Retina (tissue), 1 donor: ENCODE measurements at regions not wholly inside any gene's neighbourhood (a gene's known extent, or its start where the extent isn't known, plus 50 kb on each side); places are given as distances from the start of the nearest gene placed in this dataset.

Source experiments
- DNase-seq: peaks from one replicate; pipeline ENCODE4 v3.0.0-alpha.2; 2016

- DNase-seq: no peak
Observed at GRCh38 chr14:105818712-105819005, 292.3 kb downstream of the TMEM121 start.

- DNase-seq: no peak
Observed at GRCh38 chr14:105830171-105830570, 303.8 kb downstream of the TMEM121 start.

- DNase-seq: no peak
Observed at GRCh38 chr14:105836160-105836559, 309.8 kb downstream of the TMEM121 start.

GRCh38 chr14:105836730-105837129 is 310.3 kb downstream of the TMEM121 start:
- DNase-seq: no peak

- no peak for DNase-seq
Observed at GRCh38 chr14:105837349-105838063, 311.1 kb downstream of the TMEM121 start.

DNA sequence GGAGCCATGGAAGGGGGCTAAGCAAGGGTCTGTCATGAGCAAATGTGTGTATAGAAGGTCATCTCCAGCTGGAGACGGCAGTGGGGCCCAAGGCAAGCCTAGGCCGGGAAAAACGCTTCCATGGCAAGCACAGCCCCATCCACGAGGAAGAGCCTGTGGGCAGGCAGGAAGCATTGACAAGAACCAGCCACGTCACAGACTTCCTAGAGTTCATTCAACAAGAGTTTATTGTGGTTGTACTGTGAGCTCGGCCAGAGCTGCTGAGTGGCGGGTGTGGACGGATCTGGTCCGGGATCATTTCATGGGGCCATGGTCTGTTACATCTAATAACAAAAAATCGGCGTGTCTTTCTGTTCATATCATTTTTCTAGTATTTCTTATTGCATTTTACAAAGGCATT is 311.7 kb downstream of the TMEM121 start:
- no peak for DNase-seq

DNA sequence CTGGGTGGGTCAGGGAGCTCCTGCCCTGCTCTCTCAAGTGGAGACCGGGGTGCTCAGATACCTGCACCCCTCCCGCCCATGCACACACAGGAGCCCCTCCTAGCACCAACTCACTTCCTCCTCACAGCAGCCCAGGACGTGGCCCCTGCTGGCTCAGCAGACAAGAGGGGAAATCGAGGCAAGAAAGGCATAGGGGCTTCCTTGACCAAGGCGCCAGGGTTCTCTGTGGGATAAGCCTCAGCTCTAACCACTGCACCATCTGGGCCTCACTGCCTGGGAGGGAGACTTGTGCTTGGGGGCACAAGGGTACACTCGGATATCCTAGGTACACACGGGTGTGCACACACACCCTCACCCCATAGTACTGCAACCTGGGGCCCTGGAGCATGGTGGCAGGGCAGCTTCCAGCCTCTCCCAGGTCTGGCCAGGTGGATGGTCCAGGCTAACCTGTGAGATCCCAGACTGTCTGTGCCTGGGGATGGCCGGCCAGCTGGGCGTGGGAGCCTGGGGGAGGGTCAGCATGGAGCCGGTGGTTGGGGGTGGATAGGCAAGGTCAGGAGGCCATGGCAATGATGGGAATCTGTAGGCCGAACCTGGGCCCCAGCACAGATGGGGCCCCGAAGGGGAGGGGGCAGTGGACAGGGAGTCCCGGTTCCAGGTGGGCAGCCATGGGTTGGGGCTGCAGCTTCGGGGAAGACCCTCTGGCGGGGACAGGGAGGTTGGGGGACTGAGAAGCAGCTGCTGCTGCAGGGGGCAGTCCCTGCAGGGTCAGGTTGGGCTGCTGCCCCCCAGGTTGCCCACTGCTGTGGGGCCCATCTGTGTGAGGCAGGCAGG is 312.4 kb downstream of the TMEM121 start:
- no peak for DNase-seq

DNA sequence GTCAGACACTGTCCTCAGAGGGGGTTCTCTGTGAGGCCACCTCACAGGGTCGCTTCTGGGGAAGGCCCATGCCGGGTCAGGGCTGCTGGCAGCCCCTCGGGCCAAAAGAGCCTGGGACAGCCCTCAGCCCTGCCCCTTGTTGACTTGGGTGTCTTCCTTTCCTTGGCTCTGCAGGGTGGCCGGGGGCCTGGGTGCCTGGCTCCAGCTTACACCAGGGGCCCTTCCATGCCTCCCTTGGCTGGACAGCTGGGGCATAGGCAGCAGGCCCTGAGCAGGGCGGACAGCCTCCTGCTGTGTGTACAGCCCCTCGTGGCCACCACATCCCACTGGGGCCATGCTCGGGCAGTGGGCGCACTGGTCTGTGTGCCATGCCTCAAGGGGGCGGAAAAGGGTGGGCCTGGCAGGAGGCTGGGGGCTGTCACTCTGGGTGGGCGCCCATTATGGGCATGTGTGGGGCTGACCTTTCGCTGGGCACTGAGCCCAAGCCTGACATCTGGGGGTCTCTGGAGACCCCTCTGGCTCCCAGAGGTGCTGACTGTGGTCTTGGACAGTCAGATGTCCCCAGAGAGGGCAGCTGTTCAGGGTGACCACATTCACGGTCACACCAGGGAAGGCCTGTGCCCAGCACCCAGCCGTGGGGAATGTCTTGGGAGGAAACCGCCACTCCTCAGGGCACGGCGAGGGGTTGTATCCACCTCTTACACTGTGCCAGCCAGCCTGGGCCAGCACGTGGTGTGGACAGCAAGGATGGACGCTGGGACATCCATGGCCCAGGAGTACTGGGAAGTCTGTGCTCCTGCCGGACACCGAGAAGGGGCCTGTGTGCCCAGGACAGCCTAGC is 313.3 kb downstream of the TMEM121 start:
- no peak for DNase-seq

DNA sequence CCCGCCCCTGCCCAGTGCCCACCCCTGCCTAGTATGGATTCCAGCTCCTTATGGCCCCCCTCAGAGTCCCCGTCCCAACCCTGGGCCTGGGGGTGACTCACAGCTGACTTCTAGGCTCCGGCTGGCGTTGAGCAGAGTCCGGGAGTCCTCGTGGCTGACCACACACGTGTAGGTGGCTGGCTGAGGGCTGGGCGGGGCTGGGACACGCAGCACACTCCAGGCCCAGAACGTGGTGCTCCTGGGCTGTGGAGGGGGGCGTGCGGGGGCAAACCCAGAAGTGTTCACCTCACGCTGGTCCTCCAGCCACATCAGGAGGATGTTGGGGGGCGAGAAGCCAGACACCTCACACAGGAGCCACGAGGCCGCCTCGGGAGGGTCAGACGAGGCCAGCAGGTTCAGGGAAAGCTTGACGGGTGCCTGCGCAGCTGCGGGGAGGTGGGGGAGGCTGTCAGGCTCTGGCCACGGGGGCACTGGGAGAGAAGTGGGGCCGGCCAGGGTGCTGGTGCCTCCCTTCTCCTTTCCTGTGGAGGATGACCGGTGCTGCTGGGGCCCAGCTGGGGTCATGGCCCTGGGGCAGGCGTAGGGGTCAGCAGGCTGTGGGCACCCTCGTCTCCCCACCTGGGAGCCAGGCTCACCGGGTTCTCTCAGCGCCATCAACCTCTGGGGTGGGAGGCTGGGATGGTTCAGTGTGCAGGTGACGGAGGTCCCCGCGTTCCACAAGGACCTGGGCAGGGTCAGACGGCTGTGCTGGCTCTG is 314.1 kb downstream of the TMEM121 start:
- DNase-seq: no peak

DNA sequence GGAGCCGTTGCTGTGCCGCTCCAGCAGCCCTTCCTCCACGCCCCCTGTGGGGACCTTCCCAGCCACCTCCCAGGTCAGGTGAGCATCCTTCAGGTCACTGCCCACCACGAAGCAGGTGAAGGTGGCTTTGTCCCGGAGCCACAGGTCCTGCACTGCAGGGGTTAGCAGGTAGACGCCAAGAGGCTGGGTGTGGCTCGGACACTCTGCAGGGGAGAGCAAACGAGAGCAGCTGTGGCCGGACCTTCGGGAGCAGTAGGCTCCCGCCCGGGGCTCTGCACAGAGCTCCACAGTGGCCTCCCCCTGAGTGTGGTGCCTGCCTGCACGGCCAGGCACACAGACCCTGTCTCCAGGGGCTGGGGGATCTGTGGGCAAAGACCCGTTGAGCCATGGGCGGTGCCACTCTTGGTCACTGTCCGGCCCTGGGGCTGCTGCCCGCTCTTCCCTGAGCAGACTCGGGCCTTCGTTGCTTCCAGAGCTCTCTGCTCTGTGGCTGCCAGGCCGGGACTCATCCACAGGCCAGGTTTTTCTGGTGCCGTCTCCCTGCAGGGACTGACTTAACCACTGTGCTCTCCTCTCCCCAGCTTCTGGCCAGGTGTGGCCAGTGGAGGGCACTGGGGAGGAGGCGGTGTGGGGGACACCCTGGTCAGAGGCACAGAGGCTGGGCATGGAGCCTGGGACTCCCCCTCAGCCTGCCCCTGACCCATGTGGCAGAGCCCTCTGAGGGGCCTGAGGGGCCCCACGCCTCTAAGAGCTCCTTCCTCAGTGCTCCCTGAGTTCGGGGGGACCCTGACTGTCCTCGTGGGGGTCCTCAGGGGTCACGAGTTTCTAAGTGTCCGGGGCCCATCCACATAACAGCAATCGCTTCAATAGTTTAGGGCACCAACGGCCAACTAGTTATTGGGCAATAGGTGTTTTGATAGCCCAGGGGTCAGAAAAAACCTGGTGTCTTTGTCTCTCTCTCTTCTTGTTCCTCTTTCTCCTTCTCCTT is 314.9 kb downstream of the TMEM121 start:
- no peak for DNase-seq

- no peak for DNase-seq
Observed at GRCh38 chr14:105842105-105842504, 315.7 kb downstream of the TMEM121 start.

DNA sequence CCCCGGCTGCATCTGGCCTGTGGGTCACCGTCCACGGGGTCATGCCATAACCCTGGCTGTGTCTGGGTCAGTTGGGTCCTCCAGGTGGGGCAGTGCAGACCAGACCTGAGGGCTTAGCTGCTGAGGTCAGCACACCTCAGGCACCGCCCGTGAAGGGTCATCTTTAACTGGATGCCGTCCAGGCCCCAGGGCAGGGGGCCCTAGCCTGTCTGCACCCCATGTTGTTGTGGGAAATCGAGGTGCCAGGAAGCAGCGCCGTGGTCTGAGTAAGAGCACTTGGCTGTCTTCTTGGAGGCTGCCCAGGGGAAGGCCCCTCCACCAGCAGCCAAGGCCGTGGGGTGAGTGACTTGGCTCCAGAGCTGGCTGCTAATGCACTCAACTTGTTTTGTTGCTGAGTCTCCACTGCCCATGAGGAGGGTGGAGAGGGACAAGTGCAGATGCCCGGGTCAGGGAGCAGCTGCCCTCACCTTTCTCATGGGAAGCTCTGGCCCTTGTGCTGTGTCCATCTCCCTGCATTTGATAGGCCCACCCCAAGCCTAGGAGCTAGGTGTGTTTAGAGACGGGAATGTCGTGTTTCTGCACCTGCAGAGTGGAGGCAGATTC is 317.2 kb downstream of the TMEM121 start:
- no peak for DNase-seq

DNA sequence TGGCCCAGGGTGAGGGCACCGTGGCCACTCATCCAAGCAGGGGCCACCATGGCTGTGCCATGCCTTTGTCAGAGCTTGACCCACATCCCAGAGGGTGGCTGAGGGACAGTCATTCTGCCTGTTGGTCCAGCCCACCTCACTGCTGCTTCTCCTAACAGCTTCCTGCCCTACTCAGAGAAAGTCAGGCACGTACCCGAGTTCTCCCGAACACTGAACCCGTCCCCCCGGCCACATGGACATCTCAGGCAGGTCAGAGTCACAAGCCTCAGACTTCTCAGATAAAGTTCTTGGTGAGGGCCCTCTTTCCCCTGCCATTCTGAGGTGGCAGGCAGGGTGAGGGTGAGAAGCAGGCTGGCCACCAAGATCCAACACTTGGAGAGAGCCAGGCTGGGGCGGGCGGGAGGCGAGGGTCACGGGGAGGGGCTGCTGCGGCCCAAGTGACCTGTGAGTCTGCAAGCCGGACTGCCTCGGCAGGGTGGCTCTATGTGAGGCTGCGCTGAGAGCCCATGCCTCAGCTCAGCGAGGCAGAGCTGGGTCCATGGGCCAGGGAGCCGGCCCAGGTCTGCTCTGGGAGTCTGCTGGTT is 317.8 kb downstream of the TMEM121 start:
- DNase-seq: no peak

DNA sequence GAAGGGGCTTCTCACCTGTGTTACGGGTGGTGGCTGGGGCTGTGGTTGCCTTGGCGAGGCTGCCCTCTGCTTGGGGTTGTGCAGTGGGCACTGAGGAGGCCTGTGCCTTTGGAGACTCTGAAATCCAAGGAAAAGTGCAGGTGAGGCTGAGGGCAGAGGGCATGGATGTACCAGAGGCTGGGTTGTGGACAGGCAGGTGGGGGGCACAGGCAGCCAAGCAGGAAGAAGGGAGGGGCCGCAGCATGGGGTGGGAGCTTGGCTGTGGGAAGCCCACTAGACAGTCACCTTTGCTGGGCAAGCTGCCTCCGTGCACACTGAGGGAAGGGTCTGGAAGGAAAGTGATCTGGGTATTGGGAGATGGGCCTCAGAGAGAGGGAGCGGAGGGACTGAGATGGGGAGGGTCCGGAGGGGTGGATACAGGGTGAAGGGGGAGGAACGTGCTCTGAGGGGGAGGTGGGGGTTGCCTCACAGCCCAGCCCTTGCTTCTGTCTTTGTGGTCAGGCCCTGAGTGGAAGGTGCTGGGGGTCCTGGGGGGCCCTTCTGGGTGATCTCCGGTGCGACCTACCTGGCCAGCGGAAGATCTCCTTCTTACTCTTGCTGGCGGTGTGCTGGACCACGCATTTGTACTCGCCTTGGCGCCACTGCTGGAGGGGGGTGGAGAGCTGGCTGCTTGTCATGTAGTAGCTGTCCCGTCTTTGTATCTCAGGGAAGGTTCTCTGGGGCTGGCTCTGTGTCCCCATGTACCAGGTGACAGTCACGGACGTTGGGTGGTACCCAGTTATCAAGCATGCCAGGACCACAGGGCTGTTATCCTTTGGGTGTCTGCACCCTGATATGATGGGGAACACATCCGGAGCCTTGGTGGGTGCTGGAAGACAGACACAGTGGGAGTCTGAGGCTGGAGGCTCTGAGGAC is 318.7 kb downstream of the TMEM121 start:
- no peak for DNase-seq

DNA sequence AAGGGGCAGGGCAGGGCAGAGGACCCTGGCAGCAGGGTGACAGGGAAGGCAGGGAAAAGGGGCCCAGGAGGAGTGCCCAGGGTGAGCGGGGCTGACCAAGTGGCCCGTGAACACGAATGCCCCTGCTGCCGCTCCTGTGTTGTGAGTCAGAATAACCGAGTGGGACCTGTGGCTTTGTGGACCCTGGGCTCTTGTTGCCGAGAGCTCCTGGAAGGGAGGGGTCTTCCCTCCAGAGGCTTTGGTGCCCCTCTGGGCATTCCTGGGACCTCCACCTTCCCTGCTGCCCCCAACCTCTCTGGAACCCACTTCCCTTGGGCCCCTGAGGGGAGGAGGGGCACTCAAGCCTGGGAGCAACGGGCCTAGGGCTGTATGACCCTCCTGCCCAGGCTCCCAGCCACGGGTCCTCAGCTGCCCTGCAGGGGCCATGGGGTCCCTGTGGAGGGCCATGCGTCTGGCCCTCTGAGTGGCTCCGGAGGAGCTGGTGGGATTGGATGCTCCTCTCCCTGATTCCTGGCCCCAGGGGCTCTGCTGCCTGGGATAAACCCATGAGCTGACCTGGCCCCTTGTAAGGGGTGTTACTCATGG is 319.4 kb downstream of the TMEM121 start:
- no peak for DNase-seq

DNA sequence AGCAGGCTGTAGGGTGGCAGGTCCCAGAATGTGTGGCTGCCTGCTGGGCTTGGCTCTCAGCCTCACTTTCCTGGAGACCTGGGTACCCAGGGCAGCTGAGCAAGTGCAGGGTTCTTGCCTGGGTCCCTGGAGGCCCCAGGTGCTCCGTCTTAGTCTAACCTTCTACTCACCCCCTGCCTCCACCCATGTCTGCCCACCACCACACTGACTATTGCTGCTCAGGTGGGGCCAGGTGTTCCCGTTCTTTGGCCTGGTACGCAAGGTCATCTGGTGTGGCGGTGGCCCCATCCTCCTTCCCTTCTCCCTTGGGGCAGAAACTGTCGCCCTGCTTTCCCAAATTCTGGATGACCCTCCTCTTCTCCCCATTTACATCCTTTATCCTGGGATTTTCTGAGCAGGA is 319.9 kb downstream of the TMEM121 start:
- DNase-seq: no peak

- DNase-seq: no peak
Observed at GRCh38 chr14:105847400-105847799, 321.0 kb downstream of the TMEM121 start.

DNA sequence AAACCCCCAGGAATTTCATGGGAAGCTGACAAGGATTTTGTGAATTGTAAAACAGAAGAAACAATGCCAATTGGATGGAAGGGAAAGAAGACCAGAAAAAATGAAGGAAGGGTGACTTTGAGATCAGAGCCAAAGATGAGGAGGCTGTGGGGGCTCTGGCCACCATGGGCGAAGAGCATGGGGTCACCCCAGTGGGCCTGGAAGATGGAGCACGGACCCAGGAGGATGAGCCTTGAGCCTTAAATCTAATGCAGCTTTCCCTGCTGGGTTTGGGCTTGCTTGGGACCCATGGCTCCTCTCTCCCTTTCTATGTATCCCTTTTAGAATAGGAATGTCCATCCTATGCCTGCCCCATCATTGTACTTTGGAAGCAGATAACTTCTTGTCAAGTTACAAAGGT is 322.2 kb downstream of the TMEM121 start:
- DNase-seq: no peak

GRCh38 chr14:105849933-105850626 is 323.7 kb downstream of the TMEM121 start:
- no peak for DNase-seq
